ENCODE measurements at regions not wholly inside any gene's neighbourhood (a gene's known extent, or its start where the extent isn't known, plus 50 kb on each side); places are given as distances from the start of the nearest gene placed in this dataset.
"Not testable (repeated sequence)": the region's sequence is repeated elsewhere in the genome, so short reads cannot be mapped to it uniquely, and the experiment has no call there.

DNA sequence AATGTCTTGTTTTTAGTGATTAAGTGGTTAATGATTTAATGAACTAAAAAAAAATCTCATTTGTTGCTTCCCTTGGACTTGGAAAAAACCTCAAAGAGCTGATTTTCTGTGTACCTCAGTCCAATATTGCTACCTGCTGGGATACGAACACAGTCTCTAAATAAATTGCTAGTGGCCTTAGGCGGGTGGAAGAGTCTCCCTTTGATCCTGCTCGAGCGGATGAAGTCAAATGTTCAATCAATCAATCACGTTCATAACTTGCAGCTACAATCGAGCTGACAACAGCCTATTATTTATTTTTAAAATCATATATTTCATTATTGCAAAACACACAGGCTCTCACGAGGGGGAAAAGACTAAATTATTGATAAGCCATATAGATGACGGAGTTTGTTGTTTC lies 57.3 kb upstream of the HABP2 start:
- in situ Hi-C loops (cut with HindIII; ENCODE audit: low sequenced_read_pairs), result no loop called here
- DNase-seq (ENCODE audit: low read depth), result no peak
- TF ChIP-seq, protein P1, sequence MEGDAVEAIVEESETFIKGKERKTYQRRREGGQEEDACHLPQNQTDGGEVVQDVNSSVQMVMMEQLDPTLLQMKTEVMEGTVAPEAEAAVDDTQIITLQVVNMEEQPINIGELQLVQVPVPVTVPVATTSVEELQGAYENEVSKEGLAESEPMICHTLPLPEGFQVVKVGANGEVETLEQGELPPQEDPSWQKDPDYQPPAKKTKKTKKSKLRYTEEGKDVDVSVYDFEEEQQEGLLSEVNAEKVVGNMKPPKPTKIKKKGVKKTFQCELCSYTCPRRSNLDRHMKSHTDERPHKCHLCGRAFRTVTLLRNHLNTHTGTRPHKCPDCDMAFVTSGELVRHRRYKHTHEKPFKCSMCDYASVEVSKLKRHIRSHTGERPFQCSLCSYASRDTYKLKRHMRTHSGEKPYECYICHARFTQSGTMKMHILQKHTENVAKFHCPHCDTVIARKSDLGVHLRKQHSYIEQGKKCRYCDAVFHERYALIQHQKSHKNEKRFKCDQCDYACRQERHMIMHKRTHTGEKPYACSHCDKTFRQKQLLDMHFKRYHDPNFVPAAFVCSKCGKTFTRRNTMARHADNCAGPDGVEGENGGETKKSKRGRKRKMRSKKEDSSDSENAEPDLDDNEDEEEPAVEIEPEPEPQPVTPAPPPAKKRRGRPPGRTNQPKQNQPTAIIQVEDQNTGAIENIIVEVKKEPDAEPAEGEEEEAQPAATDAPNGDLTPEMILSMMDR (IDR thresholded peaks at IDR 0.05; ENCODE audit: low read depth, low read length, missing control alignments), result no peak
- H3K4me3 ChIP-seq (ENCODE audit: low read depth, low read length), result no peak overlapping the region

- H3K4me3 ChIP-seq (ENCODE audit: low read depth, low read length), result no peak overlapping the region
- DNase-seq (ENCODE audit: low read depth), result no peak
- in situ Hi-C loops (cut with HindIII; ENCODE audit: low sequenced_read_pairs), result no loop called here
- TF ChIP-seq, protein P1 (IDR thresholded peaks at IDR 0.05; ENCODE audit: low read depth, low read length, missing control alignments), result no peak
These were observed 56.4 kb upstream of the HABP2 start for GRCh38 chr10:113496111-113497109.

GRCh38 chr10:113497198-113497597 lies 55.7 kb upstream of the HABP2 start:
- TF ChIP-seq, protein P1 (IDR thresholded peaks at IDR 0.05; ENCODE audit: low read depth, low read length, missing control alignments), result no peak
- no peak for DNase-seq (ENCODE audit: low read depth)
- H3K4me3 ChIP-seq (ENCODE audit: low read depth, low read length), result no peak overlapping the region
- in situ Hi-C loops (cut with HindIII; ENCODE audit: low sequenced_read_pairs), result no loop called here

DNA sequence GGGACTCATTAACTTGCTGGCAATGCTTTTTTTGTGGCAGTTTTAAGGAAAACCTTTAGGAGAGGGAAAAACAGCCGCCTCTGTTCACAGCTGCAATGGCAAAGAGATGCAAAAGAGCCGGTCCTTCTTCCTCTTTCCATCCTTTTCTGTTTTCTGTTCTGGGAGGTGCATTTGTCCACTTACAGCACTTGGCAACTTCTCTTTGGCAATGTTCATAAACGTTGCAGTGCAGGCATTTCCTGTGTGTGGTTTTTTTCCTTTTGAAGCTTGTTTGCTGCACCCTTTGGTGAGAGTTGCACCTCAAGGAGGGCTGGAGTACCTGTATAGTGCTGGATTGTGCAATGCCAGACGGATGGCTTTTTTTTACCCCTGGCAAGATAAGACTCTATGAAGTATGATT lies 53.9 kb upstream of the HABP2 start:
- TF ChIP-seq, protein P1 (IDR thresholded peaks at IDR 0.05; ENCODE audit: low read depth, low read length, missing control alignments), result no peak
- no peak overlapping the region for H3K4me3 ChIP-seq (ENCODE audit: low read depth, low read length)
- in situ Hi-C loops (cut with HindIII; ENCODE audit: low sequenced_read_pairs), result no loop called here
- no peak for DNase-seq (ENCODE audit: low read depth)

- TF ChIP-seq, protein P1 (IDR thresholded peaks at IDR 0.05; ENCODE audit: low read depth, low read length, missing control alignments), result no peak
- no peak overlapping the region for H3K4me3 ChIP-seq (ENCODE audit: low read depth, low read length)
- in situ Hi-C loops (cut with HindIII; ENCODE audit: low sequenced_read_pairs), result no loop called here
- no peak for DNase-seq (ENCODE audit: low read depth)
These were observed 53.0 kb upstream of the HABP2 start for GRCh38 chr10:113499806-113500205.

GRCh38 chr10:113501031-113501430 lies 51.8 kb upstream of the HABP2 start:
- in situ Hi-C loops (cut with HindIII; ENCODE audit: low sequenced_read_pairs); H3K4me3 ChIP-seq (ENCODE audit: low read depth, low read length); DNase-seq (ENCODE audit: low read depth): not testable (repeated sequence)

Measured in astrocyte of the cerebellum (primary cell).